GM12878 (cell line): ENCODE measurements at regions not wholly inside any gene's neighbourhood (a gene's known extent, or its start where the extent isn't known, plus 50 kb on each side); places are given as distances from the start of the nearest gene placed in this dataset.

Source experiments
- ATF7 ChIP-seq: fragments of 450-650 bp; IDR thresholded peaks from 2 replicates; pipeline ENCODE4 v1.6.1; 2016; ENCODE audit warnings: low read depth, mild to moderate bottlenecking
- BMI1 ChIP-seq: fragments of 450-650 bp; IDR thresholded peaks from 2 replicates; pipeline ENCODE4 v1.6.1; 2016; ENCODE audit warnings: mild to moderate bottlenecking, moderate library complexity, borderline replicate concordance
- CBX5 ChIP-seq: sonication (generic); IDR thresholded peaks from 2 replicates; pipeline ENCODE4 v1.6.1; 2016; ENCODE audit warnings: low read depth, moderate library complexity, mild to moderate bottlenecking, inconsistent platforms
- CEBPZ ChIP-seq: fragments of 150-350 bp; IDR thresholded peaks from 2 replicates; pipeline ENCODE4 v1.6.1; 2016; ENCODE audit warnings: low read depth, low read length
- CREB1 ChIP-seq: IDR thresholded peaks from 2 replicates; pipeline ENCODE4 v1.6.1; 2012; ENCODE audit warnings: low read depth, mild to moderate bottlenecking, inconsistent platforms
- CREM ChIP-seq: IDR thresholded peaks from 2 replicates; pipeline ENCODE4 v1.6.1; 2014; ENCODE audit warnings: antibody characterized with exemption, low read depth
- FOXK2 ChIP-seq: fragments of 450-650 bp; IDR thresholded peaks from 2 replicates; pipeline ENCODE4 v1.6.1; 2017; ENCODE audit warnings: mild to moderate bottlenecking, moderate library complexity
- HDAC2 ChIP-seq: fragments of 200-600 bp; sonication (generic); IDR thresholded peaks from 2 replicates; pipeline ENCODE4 v1.6.1; 2017
- HDAC6 ChIP-seq: fragments of 200-600 bp; sonication (generic); IDR thresholded peaks from one replicate; pipeline ENCODE4 v1.8.0; 2017; ENCODE audit warnings: antibody characterized with exemption; ENCODE audit not compliant: unreplicated experiment
- HDGF ChIP-seq: fragments of 450-650 bp; IDR thresholded peaks from 2 replicates; pipeline ENCODE4 v1.6.1; 2016; ENCODE audit warnings: antibody characterized with exemption
- IRF4 ChIP-seq: IDR thresholded peaks from 2 replicates; pipeline ENCODE4 v1.6.1; 2011; ENCODE audit warnings: low read depth, low read length
- KDM1A ChIP-seq: fragments of 200-600 bp; sonication (generic); IDR thresholded peaks from 2 replicates; pipeline ENCODE4 v1.6.1; 2016; ENCODE audit warnings: borderline replicate concordance
- MTA3 ChIP-seq: IDR thresholded peaks from 2 replicates; pipeline ENCODE4 v1.6.1; 2012; ENCODE audit warnings: low read length, inconsistent platforms, borderline replicate concordance
- NR2C1 ChIP-seq: fragments of 450-650 bp; IDR thresholded peaks from 2 replicates; pipeline ENCODE4 v1.6.1; 2017; ENCODE audit warnings: antibody characterized with exemption, mild to moderate bottlenecking, moderate library complexity
- POLR2A ChIP-seq: IDR thresholded peaks from 2 replicates; pipeline ENCODE4 v1.6.1; 2011; ENCODE audit warnings: low read depth, mild to moderate bottlenecking, low read length
- POU2F2 ChIP-seq: IDR thresholded peaks from 3 replicates; pipeline ENCODE4 v1.6.1; 2011; ENCODE audit warnings: low read depth, mild to moderate bottlenecking, low read length, borderline replicate concordance
- RB1 ChIP-seq: fragments of 450-650 bp; formaldehyde crosslinking; IDR thresholded peaks from 2 replicates; pipeline ENCODE4 v1.6.1; 2017; ENCODE audit warnings: mild to moderate bottlenecking, borderline replicate concordance
- SIX5 ChIP-seq: IDR thresholded peaks from 2 replicates; pipeline ENCODE4 v1.6.1; 2011; ENCODE audit warnings: mild to moderate bottlenecking, low read depth, low read length, moderate library complexity; ENCODE audit not compliant: severe bottlenecking
- SMAD1 ChIP-seq: fragments of 450-650 bp; IDR thresholded peaks from 2 replicates; pipeline ENCODE4 v1.6.1; 2018; ENCODE audit warnings: mild to moderate bottlenecking, low read depth; ENCODE audit not compliant: partially characterized antibody
- SMC3 ChIP-seq: IDR thresholded peaks from 2 replicates; pipeline ENCODE4 v1.6.1; 2011; ENCODE audit warnings: low read length, improper control_type of control experiment, borderline replicate concordance
- SREBF1 ChIP-seq: IDR thresholded peaks from 2 replicates; pipeline ENCODE4 v1.6.1; 2012; ENCODE audit warnings: mild to moderate bottlenecking, low read length
- SREBF2 ChIP-seq: IDR thresholded peaks from 2 replicates; pipeline ENCODE4 v1.6.1; 2012; ENCODE audit warnings: mild to moderate bottlenecking, low read length
- SUZ12 ChIP-seq: fragments of 200-600 bp; sonication (generic); IDR thresholded peaks from one replicate; pipeline ENCODE4 v1.6.1; 2018; ENCODE audit warnings: antibody characterized with exemption, mild to moderate bottlenecking; ENCODE audit not compliant: unreplicated experiment
- TCF7 ChIP-seq: IDR thresholded peaks from 2 replicates; pipeline ENCODE4 v1.6.1; 2014; ENCODE audit warnings: antibody characterized with exemption, borderline replicate concordance
- WRNIP1 ChIP-seq: IDR thresholded peaks from 2 replicates; pipeline ENCODE4 v1.6.1; 2011; ENCODE audit warnings: low read depth, low read length, improper control_type of control experiment, borderline replicate concordance
- ZBTB4 ChIP-seq: fragments of 450-650 bp; formaldehyde crosslinking; IDR thresholded peaks from 2 replicates; pipeline ENCODE4 v1.4.0; 2022; ENCODE audit warnings: mild to moderate bottlenecking, moderate library complexity
- ZNF622 ChIP-seq: fragments of 450-650 bp; IDR thresholded peaks from 2 replicates; pipeline ENCODE4 v1.6.1; 2017; ENCODE audit warnings: mild to moderate bottlenecking, inconsistent platforms
- TF ChIP-seq, protein P1 (sequence below): fragments of 450-650 bp; conservative IDR thresholded peaks from 2 replicates; pipeline ENCODE4 v1.6.1; 2017; ENCODE audit warnings: mild to moderate bottlenecking, moderate library complexity

GRCh38 chr4:170336238-170336775 lies 246.6 kb upstream of the AADAT start (continued):
- TF ChIP-seq CREM (peak; percentile 88), HDAC2 (no peak), KDM1A (no peak), SUZ12 (no peak), CEBPZ (no peak), NR2C1 (no peak), ZNF622 (no peak), ZBTB4 (CRISPR knock-in tag) (no peak), SMC3 (no peak), IRF4 (peak; percentile 87), POLR2A (no peak), HDGF (no peak), ATF7 (peak; percentile 82), SMAD1 (peak; percentile 61), SREBF2 (no peak), SREBF1 (no peak), RB1 (no peak), MTA3 (no peak), TCF7 (peak; percentile 36; the same call in 1 of the 2 replicates), CBX5 (no peak), HDAC6 (no peak), POU2F2 (peak; percentile 43; the same call in 1 of the 3 replicates), WRNIP1 (no peak), CREB1 (peak; percentile 74), FOXK2 (no peak), BMI1 (peak; percentile 76), SIX5 (no peak)
- TF ChIP-seq, protein P1, sequence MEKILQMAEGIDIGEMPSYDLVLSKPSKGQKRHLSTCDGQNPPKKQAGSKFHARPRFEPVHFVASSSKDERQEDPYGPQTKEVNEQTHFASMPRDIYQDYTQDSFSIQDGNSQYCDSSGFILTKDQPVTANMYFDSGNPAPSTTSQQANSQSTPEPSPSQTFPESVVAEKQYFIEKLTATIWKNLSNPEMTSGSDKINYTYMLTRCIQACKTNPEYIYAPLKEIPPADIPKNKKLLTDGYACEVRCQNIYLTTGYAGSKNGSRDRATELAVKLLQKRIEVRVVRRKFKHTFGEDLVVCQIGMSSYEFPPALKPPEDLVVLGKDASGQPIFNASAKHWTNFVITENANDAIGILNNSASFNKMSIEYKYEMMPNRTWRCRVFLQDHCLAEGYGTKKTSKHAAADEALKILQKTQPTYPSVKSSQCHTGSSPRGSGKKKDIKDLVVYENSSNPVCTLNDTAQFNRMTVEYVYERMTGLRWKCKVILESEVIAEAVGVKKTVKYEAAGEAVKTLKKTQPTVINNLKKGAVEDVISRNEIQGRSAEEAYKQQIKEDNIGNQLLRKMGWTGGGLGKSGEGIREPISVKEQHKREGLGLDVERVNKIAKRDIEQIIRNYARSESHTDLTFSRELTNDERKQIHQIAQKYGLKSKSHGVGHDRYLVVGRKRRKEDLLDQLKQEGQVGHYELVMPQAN = no peak
